ENCODE measurements at regions not wholly inside any gene's neighbourhood (a gene's known extent, or its start where the extent isn't known, plus 50 kb on each side); places are given as distances from the start of the nearest gene placed in this dataset.

GRCh38 chr4:111652986-111653385, 492.3 kb upstream of the FAM241A start:
- peaks cover 1% of the 10 kb centered on the region; the same call in 1 of the 2 replicates for H3K27me3 ChIP-seq (ENCODE audit: control insufficient read depth, insufficient read depth, low read length)
- H3K9ac ChIP-seq (ENCODE audit: low read depth, low read length) = no peak overlapping the region
- H2BK5ac ChIP-seq (ENCODE audit: low read depth, low read length, poor library complexity, severe bottlenecking) = no peak overlapping the region
- no peak overlapping the region for H4K91ac ChIP-seq (ENCODE audit: insufficient read depth, low read depth, low read length)
- no peak overlapping the region for H3K14ac ChIP-seq (replicated peaks; ENCODE audit: low read depth, low read length)
- H3K4ac ChIP-seq (ENCODE audit: low read depth, low read length) = no peak overlapping the region
- no TSS peak for BruUV-seq (replicated peaks)
- CTCF ChIA-PET = interaction anchor here (1.8 kb wide), 1 partner anchor 11 kb away, joined by 4 read pairs; no protein-coding TSS in a partner anchor
- no peaks in the 10 kb centered on the region for H3K9me1 ChIP-seq (ENCODE audit: insufficient read depth, low read length)
- no peaks in the 10 kb centered on the region for H3K36me3 ChIP-seq (ENCODE audit: control insufficient read depth, insufficient read depth, low read length)
- ATAC-seq (ENCODE audit: low read depth) = no peak
- POLR2A ChIA-PET (ENCODE audit: unreplicated experiment) = no interaction called here
- H4K5ac ChIP-seq (ENCODE audit: low read depth, low read length) = no peak overlapping the region
- H3K27ac ChIP-seq (ENCODE audit: insufficient read depth, low read length) = no peak overlapping the region
- H3K4me3 ChIP-seq (ENCODE audit: insufficient read depth, low read depth, low read length) = no peak overlapping the region
- no peaks in the 10 kb centered on the region for H3K9me3 ChIP-seq (ENCODE audit: control insufficient read depth, insufficient read depth, low read length)
- no peak overlapping the region for H3K4me2 ChIP-seq (ENCODE audit: low read depth, low read length)
- TF ChIP-seq CEBPB (IDR thresholded peaks at IDR 0.05; ENCODE audit: low read depth, low read length) (no peak), FOS (IDR thresholded peaks at IDR 0.05; ENCODE audit: low read depth, low read length) (no peak), RCOR1 (IDR thresholded peaks at IDR 0.05; ENCODE audit: insufficient replicate concordance, low read length) (no peak), MAZ (IDR thresholded peaks at IDR 0.05; ENCODE audit: borderline replicate concordance, low read depth, low read length) (no peak), MAFK (IDR thresholded peaks at IDR 0.05; ENCODE audit: low read depth, low read length) (no peak), CHD1 (IDR thresholded peaks at IDR 0.05; ENCODE audit: low read depth, low read length) (no peak), USF2 (IDR thresholded peaks at IDR 0.05; ENCODE audit: low read depth, low read length) (no peak), NFE2L2 (IDR thresholded peaks at IDR 0.05; ENCODE audit: low read depth, low read length) (no peak), ELK1 (IDR thresholded peaks at IDR 0.05; ENCODE audit: borderline replicate concordance, low read depth, low read length) (no peak), MXI1 (IDR thresholded peaks at IDR 0.05; ENCODE audit: borderline replicate concordance, low read depth, low read length) (no peak), RFX5 (IDR thresholded peaks at IDR 0.05; ENCODE audit: low read depth, low read length) (no peak), BHLHE40 (IDR thresholded peaks at IDR 0.05; ENCODE audit: low read depth, low read length) (no peak), RAD21 (IDR thresholded peaks at IDR 0.05; ENCODE audit: low read length) (no peak)
- TF ChIP-seq, protein P1, sequence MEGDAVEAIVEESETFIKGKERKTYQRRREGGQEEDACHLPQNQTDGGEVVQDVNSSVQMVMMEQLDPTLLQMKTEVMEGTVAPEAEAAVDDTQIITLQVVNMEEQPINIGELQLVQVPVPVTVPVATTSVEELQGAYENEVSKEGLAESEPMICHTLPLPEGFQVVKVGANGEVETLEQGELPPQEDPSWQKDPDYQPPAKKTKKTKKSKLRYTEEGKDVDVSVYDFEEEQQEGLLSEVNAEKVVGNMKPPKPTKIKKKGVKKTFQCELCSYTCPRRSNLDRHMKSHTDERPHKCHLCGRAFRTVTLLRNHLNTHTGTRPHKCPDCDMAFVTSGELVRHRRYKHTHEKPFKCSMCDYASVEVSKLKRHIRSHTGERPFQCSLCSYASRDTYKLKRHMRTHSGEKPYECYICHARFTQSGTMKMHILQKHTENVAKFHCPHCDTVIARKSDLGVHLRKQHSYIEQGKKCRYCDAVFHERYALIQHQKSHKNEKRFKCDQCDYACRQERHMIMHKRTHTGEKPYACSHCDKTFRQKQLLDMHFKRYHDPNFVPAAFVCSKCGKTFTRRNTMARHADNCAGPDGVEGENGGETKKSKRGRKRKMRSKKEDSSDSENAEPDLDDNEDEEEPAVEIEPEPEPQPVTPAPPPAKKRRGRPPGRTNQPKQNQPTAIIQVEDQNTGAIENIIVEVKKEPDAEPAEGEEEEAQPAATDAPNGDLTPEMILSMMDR (conservative IDR thresholded peaks at IDR 0.05; ENCODE audit: low read depth, low read length) = no peak
- H3K23ac ChIP-seq (ENCODE audit: low read depth, low read length) = no peak overlapping the region
- dilution Hi-C loops (cut with HindIII; ENCODE audit: low sequenced_read_pairs, unreplicated experiment) = no loop called here
- no peak overlapping the region for H2BK15ac ChIP-seq (ENCODE audit: low read depth, low read length)
- no peak overlapping the region for H2AFZ ChIP-seq (replicated peaks; ENCODE audit: low read length, poor library complexity)
- H2AK5ac ChIP-seq (ENCODE audit: low read depth, low read length) = no peak overlapping the region
- no peak overlapping the region for H3K56ac ChIP-seq (ENCODE audit: extremely low read depth, insufficient read depth, low read length)
- no peak for DNase-seq
- intact Hi-C loops (cut with micrococcal nuclease) = no loop called here
- no peak overlapping the region for H4K8ac ChIP-seq (ENCODE audit: low read depth in 2 of 2, low read length in 2 of 2)
- no peaks in the 10 kb centered on the region for H4K20me1 ChIP-seq (ENCODE audit: insufficient read depth, low read length)
- no peak overlapping the region for H3K18ac ChIP-seq (ENCODE audit: low read depth, low read length)
- no peaks in the 10 kb centered on the region for H3K79me1 ChIP-seq (ENCODE audit: low read depth in 1 of 2, low read length in 2 of 2)
- no peak overlapping the region for H2AK9ac ChIP-seq (replicated peaks; ENCODE audit: low read depth, low read length, poor library complexity)
- no peak overlapping the region for H2BK20ac ChIP-seq (ENCODE audit: low read depth, low read length)
- no peak overlapping the region for H2BK120ac ChIP-seq (ENCODE audit: low read depth, low read length)
- in situ Hi-C loops (cut with MboI; ENCODE audit: low sequenced_read_pairs) = no loop called here
- no peaks in the 10 kb centered on the region for H3K4me1 ChIP-seq (ENCODE audit: control insufficient read depth, insufficient read depth, low read length)
- WGBS, 2 experiments (ENCODE audit: extremely low coverage in 2 of 2, insufficient read length in 1 of 2) = no CpG with 5 or more reads among the region's 2 CpGs

All from IMR-90 (cell line).